Transverse colon (tissue), 4 donors: ENCODE measurements at regions not wholly inside any gene's neighbourhood (a gene's known extent, or its start where the extent isn't known, plus 50 kb on each side); places are given as distances from the start of the nearest gene placed in this dataset.

Experiments
- DNase-seq: peaks from one replicate; pipeline ENCODE4 v3.0.0-alpha.2; 2019
- H3K27ac ChIP-seq, 4 donors: fragments of 200-600 bp; sonication (generic); 2 replicates each; pipeline ENCODE4 v1.5.1; 2016 to 2018; ENCODE audit warnings: inconsistent platforms in 4 of 4
- H3K27me3 ChIP-seq: fragments of 200-600 bp; sonication (generic); 2 replicates; pipeline ENCODE4 v1.5.1; 2017; ENCODE audit warnings: inconsistent platforms
- H3K36me3 ChIP-seq, 4 donors: fragments of 200-600 bp; sonication (generic); 2 replicates each; pipeline ENCODE4 v1.5.1; 2017 to 2019; ENCODE audit warnings: inconsistent platforms in 4 of 4
- H3K4me1 ChIP-seq, 4 donors: fragments of 200-600 bp; sonication (generic); 2 replicates each; pipeline ENCODE4 v1.5.1; 2017 to 2020; ENCODE audit warnings: inconsistent platforms in 4 of 4
- H3K4me3 ChIP-seq, 4 donors: fragments of 200-600 bp; sonication (generic); 1 replicate in 1 of 4; 2 replicates in 3 of 4; pipeline versions ENCODE4 v1.5.1 to v1.6.1; 2017 to 2019; ENCODE audit warnings: inconsistent platforms in 4 of 4
- H3K9me3 ChIP-seq, 2 donors: fragments of 200-600 bp; sonication (generic); 2 replicates each; pipeline ENCODE4 v1.5.1; 2017 to 2019; ENCODE audit warnings: inconsistent platforms in 2 of 2
- CTCF ChIP-seq, 5 experiments: fragments of 200-600 bp in 3 of 5; fragments of 450-650 bp in 2 of 5; sonication (generic) in 3 of 5; IDR thresholded peaks; 1 replicate in 2 of 5; 2 replicates in 3 of 5; pipeline ENCODE4 v1.5.1; 2016 to 2017; ENCODE audit warnings: antibody characterized with exemption in 5 of 5, inconsistent platforms in 3 of 5, mild to moderate bottlenecking in 2 of 5, moderate library complexity in 1 of 5
- EP300 ChIP-seq: sonication (generic); formaldehyde crosslinking; IDR thresholded peaks from one replicate; pipeline ENCODE4 v1.6.1; 2017; ENCODE audit warnings: antibody characterized with exemption, low read depth
- POLR2A ChIP-seq: fragments of 450-650 bp; IDR thresholded peaks from one replicate; pipeline ENCODE4 v1.6.1; 2016; ENCODE audit warnings: antibody characterized with exemption, mild to moderate bottlenecking, moderate library complexity
- POLR2AphosphoS5 ChIP-seq, 3 donors: sonication (generic); formaldehyde crosslinking; IDR thresholded peaks; one replicate each; pipeline ENCODE4 v1.6.1; 2016; ENCODE audit warnings: antibody characterized with exemption in 3 of 3
- WGBS, 2 donors: methylation state at CpG; one replicate each; pipeline ENCODE4 v1.1.5; 2018; ENCODE audit warnings: low coverage in 1 of 2; 5-methylcytosine and 5-hydroxymethylcytosine counted together
- in situ Hi-C, 4 donors: fragments of 200-750 bp; cut with MboI; loops; one replicate each; pipeline versions ENCODE4 v1.15.0 to v1.15.1; 2017; ENCODE audit warnings: low sequenced_read_pairs in 3 of 4, low pct_ligation_motif_present in 1 of 4, low pct_unique_long_range_greater_than_20kb in 1 of 4
- intact Hi-C: fragments of 100-400 bp; cut with DNase I; formaldehyde crosslinking; loops from one replicate; pipeline ENCODE4 v1.15.1; 2023; ENCODE audit warnings: low total_unique reads

- intact Hi-C loops = no loop called here
- Histone ChIP-seq H3K27me3 (no peaks in the 10 kb centered on the region), H3K36me3 (no peaks in the 10 kb centered on the region), H3K4me3 (no peak overlapping the region), H3K27ac (no peak overlapping the region), H3K4me1 (peaks cover 0 to 3% (median 1%) of the 10 kb centered on the region in 4 donors), H3K9me3 (no peaks in the 10 kb centered on the region)
- DNase-seq = no peak
- TF ChIP-seq POLR2A (no peak), EP300 (no peak), CTCF (IDR thresholded peaks at IDR 0.05) (no peak), POLR2AphosphoS5 (IDR thresholded peaks at IDR 0.05) (no peak)
- in situ Hi-C loops = no loop called here
- WGBS, 2 donors = 46 to 72% methylated on average over 5 of the region's 5 CpGs
These were observed 107.0 kb upstream of the NUDT12 start for GRCh38 chr5:103669615-103670014.

- intact Hi-C loops (no loop called here), in situ Hi-C loops (no loop called here)
- TF ChIP-seq EP300 (no peak), CTCF (IDR thresholded peaks at IDR 0.05) (no peak), POLR2A (no peak), POLR2AphosphoS5 (IDR thresholded peaks at IDR 0.05) (no peak)
These were observed 105.7 kb upstream of the NUDT12 start for GRCh38 chr5:103668281-103668680.

GRCh38 chr5:103667068-103667467, 104.5 kb upstream of the NUDT12 start:
- Histone ChIP-seq H3K36me3 (no peaks in the 10 kb centered on the region), H3K9me3 (no peaks in the 10 kb centered on the region), H3K4me1 (no peaks in the 10 kb centered on the region), H3K4me3 (no peak overlapping the region), H3K27me3 (no peaks in the 10 kb centered on the region), H3K27ac (no peak overlapping the region)
- intact Hi-C loops (no loop called here), in situ Hi-C loops (no loop called here)
- DNase-seq = no peak
- WGBS, 2 donors = 50 to 69% methylated on average over 1 to 3 of the region's 3 CpGs
- TF ChIP-seq POLR2AphosphoS5 (IDR thresholded peaks at IDR 0.05) = no peak
- no peak for TF ChIP-seq EP300
- TF ChIP-seq CTCF (IDR thresholded peaks at IDR 0.05) = no peak
- TF ChIP-seq POLR2A = no peak

More at GRCh38 chr5:103668281-103668680, 105.7 kb upstream of the NUDT12 start:
- Histone ChIP-seq H3K9me3 (no peaks in the 10 kb centered on the region), H3K27me3 (no peaks in the 10 kb centered on the region), H3K27ac (no peak overlapping the region), H3K36me3 (no peaks in the 10 kb centered on the region), H3K4me3 (no peak overlapping the region), H3K4me1 (no peaks in the 10 kb centered on the region)
- WGBS, 2 donors = 79 to 85% methylated on average over 3 of the region's 3 CpGs
- no peak for DNase-seq

- no peaks in the 10 kb centered on the region for H3K27me3 ChIP-seq
- WGBS, 2 donors = 84 to 86% methylated on average over 3 of the region's 3 CpGs
- in situ Hi-C loops (no loop called here), intact Hi-C loops (no loop called here)
- no peak overlapping the region for H3K4me3 ChIP-seq
- H3K27ac ChIP-seq = no peak overlapping the region
- H3K36me3 ChIP-seq = no peaks in the 10 kb centered on the region
- TF ChIP-seq CTCF (IDR thresholded peaks at IDR 0.05) (no peak), POLR2AphosphoS5 (IDR thresholded peaks at IDR 0.05) (no peak), POLR2A (no peak), EP300 (no peak)
- no peaks in the 10 kb centered on the region for H3K9me3 ChIP-seq
- no peak for DNase-seq
- H3K4me1 ChIP-seq = no peaks in the 10 kb centered on the region
These were observed 94.7 kb upstream of the NUDT12 start for GRCh38 chr5:103657301-103657700.
